Astrocyte (in vitro differentiated cells and primary cell): ENCODE measurements at regions not wholly inside any gene's neighbourhood (a gene's known extent, or its start where the extent isn't known, plus 50 kb on each side); places are given as distances from the start of the nearest gene placed in this dataset.

Source experiments
- DNase-seq: peaks from one replicate; pipeline ENCODE4 v3.0.0-alpha.2; 2010; ENCODE audit warnings: low read depth
- FAIRE-seq: peaks from 2 replicates; lab custom pipeline; 2011; peaks lifted over from hg19 to GRCh38; lab: Jason Lieb, UNC
- H2AFZ ChIP-seq: 2 replicates; pipeline ENCODE4 v1.6.0; 2012; ENCODE audit warnings: low read depth, low read length, inconsistent platforms
- H3K27ac ChIP-seq: 2 replicates; pipeline ENCODE4 v1.5.1; 2011; ENCODE audit warnings: low read depth, low read length, inconsistent platforms
- H3K27me3 ChIP-seq: 2 replicates; pipeline ENCODE4 v1.6.0; 2011; ENCODE audit warnings: low read length, inconsistent platforms; ENCODE audit not compliant: insufficient read depth
- H3K36me3 ChIP-seq: 2 replicates; pipeline ENCODE4 v1.5.1; 2011; ENCODE audit warnings: low read length, inconsistent platforms; ENCODE audit not compliant: insufficient read depth
- H3K4me1 ChIP-seq: 2 replicates; pipeline ENCODE4 v1.5.1; 2011; ENCODE audit warnings: low read length, inconsistent platforms; ENCODE audit not compliant: insufficient read depth
- H3K4me2 ChIP-seq: 2 replicates; pipeline ENCODE4 v1.6.0; 2012; ENCODE audit warnings: low read length, inconsistent platforms
- H3K4me3 ChIP-seq: 2 replicates; pipeline ENCODE4 v1.5.1; 2011; ENCODE audit warnings: low read depth, mild to moderate bottlenecking, low read length, inconsistent platforms; ENCODE audit not compliant: insufficient read depth
- H3K79me2 ChIP-seq: 2 replicates; pipeline ENCODE4 v1.6.0; 2012; ENCODE audit warnings: mild to moderate bottlenecking, low read length, inconsistent platforms; ENCODE audit not compliant: insufficient read depth
- H3K9ac ChIP-seq: 2 replicates; pipeline ENCODE4 v1.6.0; 2012; ENCODE audit warnings: mild to moderate bottlenecking, low read length, inconsistent platforms
- H3K9me3 ChIP-seq: 2 replicates; pipeline ENCODE4 v1.5.1; 2012; ENCODE audit warnings: low read depth, mild to moderate bottlenecking, low read length, inconsistent platforms; ENCODE audit not compliant: insufficient read depth
- H4K20me1 ChIP-seq: 2 replicates; pipeline ENCODE4 v1.6.0; 2012; ENCODE audit warnings: low read length, inconsistent platforms; ENCODE audit not compliant: insufficient read depth
- H3K27ac Mint-ChIP-seq: one replicate; pipeline ENCODE4 v1.8.0; 2021; ENCODE audit warnings: mild to moderate bottlenecking, mixed read lengths; ENCODE audit not compliant: unreplicated experiment
- H3K27me3 Mint-ChIP-seq: one replicate; pipeline ENCODE4 v1.8.0; 2021; ENCODE audit warnings: low read depth, mixed read lengths; ENCODE audit not compliant: unreplicated experiment
- H3K36me3 Mint-ChIP-seq: one replicate; pipeline ENCODE4 v1.8.0; 2021; ENCODE audit warnings: low read depth, mixed read lengths; ENCODE audit not compliant: unreplicated experiment
- H3K4me1 Mint-ChIP-seq: one replicate; pipeline ENCODE4 v1.8.0; 2021; ENCODE audit warnings: low read depth, mixed read lengths; ENCODE audit not compliant: unreplicated experiment
- H3K4me3 Mint-ChIP-seq: one replicate; pipeline ENCODE4 v1.8.0; 2021; ENCODE audit warnings: mild to moderate bottlenecking, moderate library complexity, mixed read lengths; ENCODE audit not compliant: unreplicated experiment
- H3K9me3 Mint-ChIP-seq: one replicate; pipeline ENCODE4 v1.8.0; 2021; ENCODE audit warnings: mild to moderate bottlenecking, mixed read lengths; ENCODE audit not compliant: unreplicated experiment
- CTCF ChIP-seq: IDR thresholded peaks from 2 replicates; pipeline ENCODE4 v1.5.1; 2011; ENCODE audit warnings: low read depth, mild to moderate bottlenecking, inconsistent platforms, low read length, moderate library complexity; ENCODE audit not compliant: insufficient read depth
- EZH2 ChIP-seq: IDR thresholded peaks from 2 replicates; pipeline ENCODE4 v1.6.1; 2012; ENCODE audit warnings: mild to moderate bottlenecking, low read length, inconsistent platforms; ENCODE audit not compliant: insufficient read depth

DNA sequence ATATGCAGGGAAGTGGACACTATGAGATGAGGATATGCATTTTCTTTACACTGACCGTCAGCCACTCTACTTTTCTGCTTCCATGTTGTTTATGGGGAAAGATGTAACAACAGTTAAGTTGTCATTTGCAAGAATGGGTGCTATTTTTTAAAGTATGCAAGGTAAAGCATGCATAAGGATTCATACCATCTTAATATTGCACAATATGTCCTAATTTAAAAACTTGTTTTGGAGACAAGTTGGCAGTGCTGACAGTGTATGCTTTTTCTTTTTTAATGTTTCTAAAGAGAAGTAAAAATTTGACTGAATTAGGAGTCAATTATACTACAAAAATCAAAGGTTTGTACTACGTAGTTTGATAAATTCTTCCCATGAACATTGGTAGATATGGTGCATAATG is 435.4 kb downstream of the MMUT start:
- H3K4me3 Mint-ChIP-seq: no peak overlapping the region
- Histone ChIP-seq H3K27ac (no peak overlapping the region), H3K27me3 (no peaks in the 10 kb centered on the region), H4K20me1 (no peaks in the 10 kb centered on the region), H3K4me3 (no peak overlapping the region), H3K4me2 (no peak overlapping the region), H3K79me2 (no peaks in the 10 kb centered on the region), H3K9me3 (peaks cover 6% of the 10 kb centered on the region), H2AFZ (no peak overlapping the region), H3K4me1 (no peaks in the 10 kb centered on the region), H3K9ac (no peak overlapping the region), H3K36me3 (no peaks in the 10 kb centered on the region)
- FAIRE-seq (no peak), DNase-seq (no peak)
- no peak overlapping the region for H3K27ac Mint-ChIP-seq
- H3K27me3 Mint-ChIP-seq: no peaks in the 10 kb centered on the region
- H3K9me3 Mint-ChIP-seq: no peaks in the 10 kb centered on the region
- H3K4me1 Mint-ChIP-seq: no peaks in the 10 kb centered on the region
- no peak for TF ChIP-seq EZH2
- no peak for TF ChIP-seq CTCF
- no peaks in the 10 kb centered on the region for H3K36me3 Mint-ChIP-seq

- H3K9me3 Mint-ChIP-seq: no peaks in the 10 kb centered on the region
- Histone ChIP-seq H3K27ac (no peak overlapping the region), H3K36me3 (no peaks in the 10 kb centered on the region), H3K9me3 (peaks cover 6% of the 10 kb centered on the region), H2AFZ (no peak overlapping the region), H3K9ac (no peak overlapping the region), H4K20me1 (no peaks in the 10 kb centered on the region), H3K79me2 (no peaks in the 10 kb centered on the region), H3K4me2 (no peak overlapping the region), H3K4me3 (no peak overlapping the region), H3K4me1 (no peaks in the 10 kb centered on the region), H3K27me3 (no peaks in the 10 kb centered on the region)
- H3K36me3 Mint-ChIP-seq: no peaks in the 10 kb centered on the region
- no peak overlapping the region for H3K27ac Mint-ChIP-seq
- no peaks in the 10 kb centered on the region for H3K27me3 Mint-ChIP-seq
- no peak for DNase-seq
- no peak for TF ChIP-seq EZH2
- no peak for TF ChIP-seq CTCF
- H3K4me1 Mint-ChIP-seq: no peaks in the 10 kb centered on the region
- FAIRE-seq: no peak
- no peak overlapping the region for H3K4me3 Mint-ChIP-seq
Measured at GRCh38 chr6:49025273-49026240, 437.5 kb downstream of the MMUT start.

DNA sequence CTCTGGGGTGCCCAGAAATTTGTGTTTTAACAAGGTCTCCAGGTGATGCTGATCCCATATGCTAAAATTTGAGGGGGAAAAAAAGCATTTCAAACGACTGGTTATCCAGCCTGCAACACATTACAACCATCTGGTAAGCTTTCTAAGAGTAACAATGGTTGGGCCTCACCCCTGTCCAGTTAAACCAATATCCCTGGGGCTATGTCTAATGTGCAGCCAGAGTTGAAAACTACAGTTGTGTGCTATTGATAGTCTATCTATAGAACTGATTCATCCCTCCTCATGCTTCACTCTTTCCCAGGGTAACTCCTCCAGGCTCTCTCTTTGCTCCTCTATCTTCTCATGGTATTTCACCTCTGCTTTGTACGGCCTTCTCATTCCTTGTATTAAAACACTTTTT is 458.3 kb downstream of the MMUT start:
- no peak for DNase-seq
- no peak overlapping the region for H3K4me3 Mint-ChIP-seq

More for the DNA sequence above, 458.3 kb downstream of the MMUT start:
- H3K27ac ChIP-seq: no peak overlapping the region
- no peaks in the 10 kb centered on the region for H3K4me1 ChIP-seq
- H3K36me3 ChIP-seq: no peaks in the 10 kb centered on the region
- no peak overlapping the region for H3K4me2 ChIP-seq
- H2AFZ ChIP-seq: no peak overlapping the region
- Mint-ChIP-seq H3K27ac (no peak overlapping the region), H3K9me3 (no peaks in the 10 kb centered on the region), H3K4me1 (peaks cover 5% of the 10 kb centered on the region), H3K27me3 (no peaks in the 10 kb centered on the region), H3K36me3 (no peaks in the 10 kb centered on the region)
- H3K4me3 ChIP-seq: no peak overlapping the region
- no peaks in the 10 kb centered on the region for H3K27me3 ChIP-seq
- no peak for TF ChIP-seq EZH2
- TF ChIP-seq CTCF: no peak
- no peaks in the 10 kb centered on the region for H3K9me3 ChIP-seq
- H4K20me1 ChIP-seq: no peaks in the 10 kb centered on the region
- H3K79me2 ChIP-seq: no peaks in the 10 kb centered on the region
- FAIRE-seq: no peak
- no peak overlapping the region for H3K9ac ChIP-seq
